ENCODE measurements at regions not wholly inside any gene's neighbourhood (a gene's known extent, or its start where the extent isn't known, plus 50 kb on each side); places are given as distances from the start of the nearest gene placed in this dataset.

GRCh38 chr9:79247021-79247420 is 324.7 kb upstream of the TLE4 start:
- H3K4me2 ChIP-seq: no peak overlapping the region
- H3K79me2 ChIP-seq (ENCODE audit: insufficient read depth, low read depth): no peaks in the 10 kb centered on the region
- no peak overlapping the region for H3K9ac ChIP-seq
- no peaks in the 10 kb centered on the region for H4K20me1 ChIP-seq (ENCODE audit: insufficient read depth)
- H3K4me3 ChIP-seq (IDR thresholded peaks at IDR 0.05; ENCODE audit: insufficient read depth, low read depth, low read length): no peak overlapping the region
- TF ChIP-seq, protein P1, sequence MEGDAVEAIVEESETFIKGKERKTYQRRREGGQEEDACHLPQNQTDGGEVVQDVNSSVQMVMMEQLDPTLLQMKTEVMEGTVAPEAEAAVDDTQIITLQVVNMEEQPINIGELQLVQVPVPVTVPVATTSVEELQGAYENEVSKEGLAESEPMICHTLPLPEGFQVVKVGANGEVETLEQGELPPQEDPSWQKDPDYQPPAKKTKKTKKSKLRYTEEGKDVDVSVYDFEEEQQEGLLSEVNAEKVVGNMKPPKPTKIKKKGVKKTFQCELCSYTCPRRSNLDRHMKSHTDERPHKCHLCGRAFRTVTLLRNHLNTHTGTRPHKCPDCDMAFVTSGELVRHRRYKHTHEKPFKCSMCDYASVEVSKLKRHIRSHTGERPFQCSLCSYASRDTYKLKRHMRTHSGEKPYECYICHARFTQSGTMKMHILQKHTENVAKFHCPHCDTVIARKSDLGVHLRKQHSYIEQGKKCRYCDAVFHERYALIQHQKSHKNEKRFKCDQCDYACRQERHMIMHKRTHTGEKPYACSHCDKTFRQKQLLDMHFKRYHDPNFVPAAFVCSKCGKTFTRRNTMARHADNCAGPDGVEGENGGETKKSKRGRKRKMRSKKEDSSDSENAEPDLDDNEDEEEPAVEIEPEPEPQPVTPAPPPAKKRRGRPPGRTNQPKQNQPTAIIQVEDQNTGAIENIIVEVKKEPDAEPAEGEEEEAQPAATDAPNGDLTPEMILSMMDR (conservative IDR thresholded peaks at IDR 0.05; ENCODE audit: low read depth, low read length): no peak
- H2AFZ ChIP-seq (ENCODE audit: low read depth): no peak overlapping the region
- H3K4me1 ChIP-seq (ENCODE audit: low read depth, poor library complexity, severe bottlenecking): no peaks in the 10 kb centered on the region
- H3K36me3 ChIP-seq (ENCODE audit: insufficient read depth): no peaks in the 10 kb centered on the region
- no peaks in the 10 kb centered on the region for H3K27me3 ChIP-seq (ENCODE audit: insufficient read depth, low read depth)
- no peak overlapping the region for H3K27ac ChIP-seq

- TF ChIP-seq, protein P1 (conservative IDR thresholded peaks at IDR 0.05; ENCODE audit: low read depth, low read length): no peak
- no peak overlapping the region for H3K27ac ChIP-seq
- no peak overlapping the region for H3K4me2 ChIP-seq
- no peaks in the 10 kb centered on the region for H3K27me3 ChIP-seq (ENCODE audit: insufficient read depth, low read depth)
- no peak overlapping the region for H3K9ac ChIP-seq
- no peak overlapping the region for H2AFZ ChIP-seq (ENCODE audit: low read depth)
- no peaks in the 10 kb centered on the region for H3K4me1 ChIP-seq (ENCODE audit: low read depth, poor library complexity, severe bottlenecking)
- no peaks in the 10 kb centered on the region for H3K36me3 ChIP-seq (ENCODE audit: insufficient read depth)
- no peak overlapping the region for H3K4me3 ChIP-seq (IDR thresholded peaks at IDR 0.05; ENCODE audit: insufficient read depth, low read depth, low read length)
- H4K20me1 ChIP-seq (ENCODE audit: insufficient read depth): no peaks in the 10 kb centered on the region
- no peaks in the 10 kb centered on the region for H3K79me2 ChIP-seq (ENCODE audit: insufficient read depth, low read depth)
Measured at GRCh38 chr9:79250806-79251205, 321.0 kb upstream of the TLE4 start.

- Histone ChIP-seq H3K36me3 (ENCODE audit: insufficient read depth) (no peaks in the 10 kb centered on the region), H4K20me1 (ENCODE audit: insufficient read depth) (no peaks in the 10 kb centered on the region)
- TF ChIP-seq, protein P1 (conservative IDR thresholded peaks at IDR 0.05; ENCODE audit: low read depth, low read length): no peak
Measured at GRCh38 chr9:79254900-79255650, 316.7 kb upstream of the TLE4 start.

DNA sequence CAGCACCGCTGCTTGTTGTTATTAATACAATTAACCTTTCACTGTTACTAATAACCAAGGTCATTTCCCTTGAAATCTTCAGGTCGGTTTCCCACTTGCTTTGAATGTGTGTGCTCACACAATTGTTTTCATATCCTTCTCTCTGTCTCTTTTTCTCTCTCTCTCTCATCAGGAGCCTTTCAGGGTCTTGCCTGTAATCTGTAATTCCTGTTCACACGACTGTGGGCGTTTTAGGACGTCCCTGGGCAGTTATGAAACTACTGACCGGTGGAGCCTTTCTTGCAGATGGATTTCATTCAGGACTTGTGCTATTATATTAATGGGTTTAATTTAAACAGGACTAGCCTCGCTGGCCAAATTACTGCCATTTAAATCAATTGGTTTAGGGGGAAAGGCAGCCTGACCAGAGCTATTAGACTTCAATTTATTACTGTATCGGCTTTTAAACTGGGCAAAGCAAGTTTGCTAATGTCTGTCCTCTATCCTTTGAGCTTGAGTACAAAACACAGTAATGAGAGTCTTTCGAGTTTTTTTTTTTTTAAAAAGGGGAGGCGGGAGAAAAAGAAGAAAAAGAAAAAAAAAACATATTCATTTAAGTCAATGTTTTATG is 316.0 kb upstream of the TLE4 start:
- no peaks in the 10 kb centered on the region for H4K20me1 ChIP-seq (ENCODE audit: insufficient read depth)
- no peaks in the 10 kb centered on the region for H3K4me1 ChIP-seq (ENCODE audit: low read depth, poor library complexity, severe bottlenecking)
- no peaks in the 10 kb centered on the region for H3K79me2 ChIP-seq (ENCODE audit: insufficient read depth, low read depth)
- H3K4me2 ChIP-seq: no peak overlapping the region
- no peak overlapping the region for H2AFZ ChIP-seq (ENCODE audit: low read depth)
- TF ChIP-seq, protein P1 (conservative IDR thresholded peaks at IDR 0.05; ENCODE audit: low read depth, low read length): no peak
- no peaks in the 10 kb centered on the region for H3K36me3 ChIP-seq (ENCODE audit: insufficient read depth)
- no peak overlapping the region for H3K4me3 ChIP-seq (IDR thresholded peaks at IDR 0.05; ENCODE audit: insufficient read depth, low read depth, low read length)
- no peak overlapping the region for H3K27ac ChIP-seq
- no peak overlapping the region for H3K9ac ChIP-seq
- H3K27me3 ChIP-seq (ENCODE audit: insufficient read depth, low read depth): no peaks in the 10 kb centered on the region

More at GRCh38 chr9:79254900-79255650, 316.7 kb upstream of the TLE4 start:
- Histone ChIP-seq H3K27me3 (ENCODE audit: insufficient read depth, low read depth) (no peaks in the 10 kb centered on the region), H3K27ac (no peak overlapping the region), H3K79me2 (ENCODE audit: insufficient read depth, low read depth) (no peaks in the 10 kb centered on the region), H2AFZ (ENCODE audit: low read depth) (no peak overlapping the region), H3K9ac (no peak overlapping the region), H3K4me1 (ENCODE audit: low read depth, poor library complexity, severe bottlenecking) (no peaks in the 10 kb centered on the region), H3K4me3 (IDR thresholded peaks at IDR 0.05; ENCODE audit: insufficient read depth, low read depth, low read length) (no peak overlapping the region), H3K4me2 (no peak overlapping the region)

Data from KMS-11 (cell line).